ENCODE measurements at regions not wholly inside any gene's neighbourhood (a gene's known extent, or its start where the extent isn't known, plus 50 kb on each side); places are given as distances from the start of the nearest gene placed in this dataset.

DNA sequence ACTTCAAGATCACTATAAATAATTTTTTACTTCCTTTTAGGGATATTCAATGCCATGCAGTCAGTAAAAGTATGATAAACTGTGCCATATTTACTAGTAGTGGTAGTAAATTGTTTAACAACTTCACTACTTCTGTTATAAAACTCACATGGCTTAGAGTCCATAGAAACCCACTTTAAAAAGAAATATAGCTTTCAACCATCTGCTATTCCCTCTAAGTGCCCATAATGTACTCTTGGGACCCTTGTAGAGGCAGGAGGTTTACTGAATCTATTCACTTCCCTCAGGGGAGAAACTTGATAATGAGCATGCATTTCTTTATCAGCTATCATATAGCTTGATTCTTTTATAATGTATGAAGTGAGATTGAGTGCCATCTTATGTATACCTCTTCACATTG lies 1448.4 kb upstream of the ALCAM start:
- no peak for FAIRE-seq
- DNase-seq (ENCODE audit: low spot score in 2 of 2), result no peak

DNA sequence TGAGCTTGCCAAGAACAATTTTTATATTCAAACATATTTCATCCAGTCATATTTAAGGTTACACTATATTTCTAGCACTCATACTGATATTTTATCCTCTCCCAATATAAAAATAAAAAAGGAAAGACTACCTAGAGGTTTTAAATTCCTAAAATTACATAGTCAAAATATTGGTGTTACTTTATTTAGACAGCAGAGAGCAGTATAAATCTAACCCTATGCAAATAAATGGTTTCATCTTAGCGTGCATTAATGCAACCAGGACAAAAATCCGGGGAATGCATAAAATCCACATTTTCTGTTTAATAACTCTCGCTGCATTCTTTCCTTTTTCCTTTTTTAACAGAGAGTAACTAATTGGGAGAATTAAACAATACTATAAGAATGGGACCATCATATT lies 1447.4 kb upstream of the ALCAM start:
- DNase-seq (ENCODE audit: low spot score in 2 of 2) (no peak), FAIRE-seq (no peak)

DNA sequence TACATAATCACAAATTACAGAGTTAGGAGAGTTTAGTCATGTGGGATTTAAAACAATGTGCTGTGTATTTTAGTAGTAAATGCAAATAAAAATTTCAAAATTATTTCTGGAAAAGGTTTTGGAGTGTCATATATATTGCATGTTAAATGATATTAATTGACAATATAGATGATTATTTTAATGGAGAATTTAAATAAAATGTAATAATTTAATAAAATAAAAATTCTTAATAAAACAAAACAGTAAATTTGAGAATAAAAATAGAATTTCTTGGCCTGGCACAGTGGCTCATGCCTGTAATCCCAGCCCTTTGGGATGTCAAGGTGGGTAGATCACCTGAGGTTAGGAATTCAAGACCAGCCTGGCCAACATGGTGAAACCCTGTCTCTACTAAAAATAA lies 1442.8 kb upstream of the ALCAM start:
- FAIRE-seq (no peak), DNase-seq (ENCODE audit: low spot score in 2 of 2) (no peak)

DNA sequence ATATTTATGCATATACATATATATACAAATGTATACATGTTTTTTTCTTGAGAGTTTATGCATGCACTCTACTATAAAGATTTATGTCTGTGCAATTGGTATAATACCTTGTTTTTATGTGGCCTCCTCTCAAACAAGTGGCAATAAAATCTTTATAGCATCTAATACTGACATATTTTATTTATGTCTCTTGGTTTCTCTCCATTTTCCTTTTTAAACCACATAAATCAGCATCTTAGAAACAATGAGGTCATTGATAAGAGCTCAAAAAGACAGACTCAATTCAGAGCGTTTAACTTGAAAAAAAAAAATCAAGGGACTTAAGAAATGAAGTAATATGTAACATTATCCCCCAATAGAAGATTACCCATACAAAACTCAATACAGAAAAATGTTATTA lies 1442.2 kb upstream of the ALCAM start:
- no peak for FAIRE-seq
- no peak for DNase-seq (ENCODE audit: low spot score in 2 of 2)

DNA sequence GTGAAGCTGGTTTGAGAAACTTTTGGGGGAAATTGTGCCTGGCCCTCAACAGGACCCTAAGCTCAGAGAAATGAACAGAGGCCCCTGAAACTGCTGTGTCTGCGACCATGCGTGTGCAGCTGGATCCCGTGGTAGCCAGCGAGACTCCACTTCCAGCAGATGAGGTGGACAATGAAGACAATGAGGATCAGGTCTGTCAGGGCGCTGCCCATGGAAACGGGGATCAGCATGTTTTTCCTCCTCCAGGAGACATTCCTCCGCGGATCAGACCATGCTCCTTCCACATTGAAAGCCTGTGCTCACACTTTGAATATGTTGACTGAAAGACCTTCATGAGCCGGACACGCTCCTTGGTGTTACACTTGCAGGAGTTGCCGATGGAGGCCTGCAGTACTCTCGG lies 1439.8 kb upstream of the ALCAM start:
- no peak for DNase-seq (ENCODE audit: low spot score in 2 of 2)
- no peak for FAIRE-seq

DNA sequence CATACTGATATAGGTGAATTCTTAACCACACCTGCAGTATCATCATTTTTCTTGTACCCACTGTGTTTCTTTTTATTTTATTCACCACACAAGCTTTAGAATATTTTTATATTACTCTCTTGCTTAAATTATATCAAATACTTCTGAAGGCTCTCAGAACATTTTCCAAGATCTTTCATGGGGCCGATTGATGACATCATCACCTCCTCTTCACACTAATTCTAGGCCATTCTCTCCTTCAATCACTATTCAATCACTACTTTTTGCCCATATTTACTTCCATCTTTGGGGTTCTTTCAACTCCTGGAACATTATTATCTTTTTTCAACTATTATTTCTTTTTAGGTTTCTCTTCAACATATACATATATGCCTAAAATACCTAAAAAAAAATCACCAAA lies 1438.8 kb upstream of the ALCAM start:
- no peak for DNase-seq (ENCODE audit: low spot score in 2 of 2)
- FAIRE-seq, result no peak

DNA sequence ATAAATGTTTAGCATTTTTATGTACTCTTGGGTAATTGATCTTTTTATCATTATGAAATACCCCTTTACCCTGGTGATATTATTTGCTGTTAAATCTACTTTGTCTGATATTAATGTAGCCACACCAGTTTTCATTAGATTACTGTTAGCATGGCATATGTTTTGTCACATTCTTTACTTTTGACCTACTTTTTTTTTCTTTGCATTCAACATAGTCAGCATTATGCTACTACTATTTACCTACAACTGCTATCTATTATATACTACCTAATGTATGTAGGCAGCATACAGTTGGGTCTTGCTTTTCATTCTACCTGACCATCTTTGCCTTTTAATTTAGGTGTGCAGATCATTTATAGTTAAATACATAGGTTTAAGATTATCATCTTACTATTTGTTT lies 1429.6 kb upstream of the ALCAM start:
- DNase-seq (ENCODE audit: low spot score in 2 of 2), result no peak
- FAIRE-seq, result no peak

DNA sequence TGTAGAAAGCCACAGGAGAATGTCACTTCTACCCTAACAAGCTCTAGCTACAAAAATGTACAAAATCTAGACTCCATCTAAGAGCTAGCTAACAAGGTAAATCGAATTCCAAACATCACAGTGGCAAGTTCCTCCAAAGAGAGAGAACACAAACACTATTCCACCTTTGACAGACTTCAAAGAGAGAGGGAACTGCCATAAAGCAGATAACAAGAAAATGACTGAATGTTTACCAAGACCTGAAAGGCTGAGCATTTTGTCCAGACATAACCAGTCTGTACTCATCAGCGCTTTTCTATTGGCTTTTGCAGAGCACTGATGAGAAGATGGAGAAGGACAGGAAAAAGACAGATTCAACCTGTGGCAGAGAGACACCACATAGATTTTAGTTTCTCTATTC lies 1419.6 kb upstream of the ALCAM start:
- DNase-seq (ENCODE audit: low spot score in 2 of 2) (no peak), FAIRE-seq (no peak)

DNA sequence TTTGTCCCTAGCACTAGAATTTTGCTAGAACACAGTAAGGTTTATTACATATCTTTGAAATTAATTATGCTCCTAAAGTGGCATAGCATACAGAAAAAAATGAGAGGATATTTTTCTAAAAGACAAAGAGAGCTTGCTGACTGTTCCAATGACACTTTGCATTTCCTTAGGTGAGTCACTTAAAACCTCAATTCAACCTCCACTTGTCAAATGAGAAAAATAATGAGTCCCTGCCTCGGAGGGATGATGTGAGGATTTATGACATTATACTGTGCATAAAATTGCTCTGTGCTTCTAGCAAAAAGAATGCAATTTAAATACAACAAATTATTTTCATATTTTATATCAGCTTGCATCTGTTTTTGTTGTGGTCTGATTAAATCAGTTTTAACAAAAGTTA lies 1417.0 kb upstream of the ALCAM start:
- no peak for DNase-seq (ENCODE audit: low spot score in 2 of 2)
- no peak for FAIRE-seq

DNA sequence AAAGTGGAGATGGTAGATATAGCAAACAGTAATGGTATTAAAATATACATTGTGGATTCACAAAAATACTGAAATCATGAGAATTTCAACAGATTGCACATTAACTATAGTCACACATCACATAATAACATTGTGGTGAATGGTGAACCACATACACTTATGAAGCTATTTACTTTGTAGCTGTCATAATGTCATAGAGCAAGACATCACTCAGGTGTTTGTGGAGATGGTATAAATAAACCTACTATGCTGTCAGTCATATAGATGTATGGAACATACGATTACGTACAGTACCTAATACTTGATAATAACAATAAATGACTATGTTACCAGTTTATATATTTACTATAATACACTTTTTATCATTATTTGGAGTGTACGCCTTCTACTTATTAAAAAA lies 1416.0 kb upstream of the ALCAM start:
- no peak for FAIRE-seq
- no peak for DNase-seq (ENCODE audit: low spot score in 2 of 2)

DNA sequence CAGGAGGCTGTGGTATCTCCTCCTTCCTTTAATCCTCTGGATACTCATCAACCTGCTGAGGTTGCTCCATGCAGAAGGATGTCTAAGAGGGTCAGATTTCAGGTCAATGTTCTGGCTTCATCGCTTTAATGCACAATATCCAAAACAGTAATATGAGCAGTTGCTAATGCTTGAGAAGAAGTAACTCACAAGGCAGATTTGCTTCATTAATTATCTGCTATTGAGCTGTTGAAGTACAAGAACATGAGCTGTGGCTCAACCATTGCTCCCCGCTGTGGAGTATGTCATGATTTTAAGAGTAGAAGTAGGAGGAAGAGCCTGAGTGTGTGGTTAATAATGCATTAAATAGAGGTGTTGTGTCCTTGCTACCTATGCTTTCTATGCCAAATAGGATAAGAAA lies 1412.9 kb upstream of the ALCAM start:
- FAIRE-seq, result no peak

DNA sequence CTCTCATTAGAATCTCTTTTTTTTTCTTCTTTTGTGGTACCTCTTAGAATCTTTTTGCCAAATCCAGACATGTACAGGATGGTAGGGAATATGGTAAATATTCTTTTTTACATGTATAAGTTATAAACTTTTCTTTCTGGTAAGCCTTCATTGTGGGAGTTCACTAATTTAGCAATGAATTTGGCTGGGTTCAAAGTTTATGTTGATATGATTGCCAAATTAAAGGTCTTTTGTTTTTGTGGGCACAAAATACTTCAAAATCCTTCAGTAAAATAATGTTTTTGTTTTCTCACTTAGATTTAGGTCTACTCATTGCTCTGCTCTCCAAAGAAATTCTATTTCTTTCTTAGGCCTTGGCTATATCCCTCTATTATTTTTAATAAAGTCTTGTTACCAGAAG lies 1405.9 kb upstream of the ALCAM start:
- DNase-seq (ENCODE audit: low spot score in 2 of 2) (no peak), FAIRE-seq (no peak)

More for the DNA sequence above, 1412.9 kb upstream of the ALCAM start:
- no peak for DNase-seq (ENCODE audit: low spot score in 2 of 2)

DNA sequence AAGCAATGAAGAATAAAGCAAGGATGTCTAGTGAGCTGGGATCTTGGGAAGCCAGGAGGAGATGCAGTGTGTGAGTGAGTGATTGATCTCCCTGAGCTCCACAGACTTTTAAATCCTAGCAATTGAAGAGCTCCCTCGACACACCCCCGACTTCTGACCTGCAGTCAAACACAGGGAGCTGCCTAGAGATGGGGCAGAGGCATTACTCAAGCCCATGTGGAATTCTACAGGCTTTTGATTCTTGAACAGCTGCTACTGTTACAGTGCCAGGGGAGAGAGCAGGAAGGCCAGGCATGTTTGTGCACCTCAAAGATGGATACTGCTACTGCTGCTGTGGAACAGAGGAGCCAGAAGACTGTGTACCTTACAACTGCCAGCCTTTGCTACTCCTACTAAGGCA lies 1403.1 kb upstream of the ALCAM start:
- FAIRE-seq (no peak), DNase-seq (ENCODE audit: low spot score in 2 of 2) (no peak)

DNA sequence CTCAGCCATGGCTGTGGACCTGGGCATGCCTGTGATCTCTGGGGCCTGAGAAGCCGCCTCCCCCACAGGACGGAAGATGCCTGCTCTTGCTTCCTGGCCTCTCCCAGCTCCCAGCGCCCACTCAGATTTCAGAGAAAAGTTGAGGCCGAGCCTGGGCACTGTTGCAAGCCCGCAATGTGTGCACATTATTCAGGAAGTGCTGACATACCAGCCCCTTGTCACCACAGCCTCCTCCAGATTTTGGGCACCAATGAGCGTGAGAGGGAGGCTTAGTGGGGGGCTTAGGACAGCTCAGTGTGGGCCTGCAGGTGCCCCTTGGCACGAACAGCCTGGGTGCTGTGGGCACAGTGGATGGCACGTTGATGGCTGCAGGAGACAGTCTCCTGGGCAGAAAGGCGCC lies 1400.9 kb upstream of the ALCAM start:
- DNase-seq (ENCODE audit: low spot score in 2 of 2) (no peak), FAIRE-seq (no peak)

DNA sequence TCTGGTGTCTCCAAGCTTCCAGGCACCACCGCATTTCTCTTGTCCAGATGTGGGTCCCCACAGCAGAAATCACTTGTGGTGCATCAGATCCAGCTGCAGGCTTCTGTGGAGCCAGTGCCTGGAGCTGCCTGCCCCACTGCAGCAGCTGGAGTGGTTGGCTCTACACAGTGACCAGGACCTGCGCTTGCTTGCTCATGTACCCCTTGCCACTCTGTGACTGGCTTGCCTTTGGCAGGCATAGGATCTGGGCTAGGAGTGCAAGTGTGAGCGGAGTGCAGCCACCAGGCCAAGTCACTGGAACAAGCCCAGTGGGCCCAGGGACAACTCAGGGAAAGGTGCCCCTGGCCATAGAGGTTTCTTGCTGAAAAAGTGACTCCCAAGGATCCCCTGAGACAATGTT lies 1400.0 kb upstream of the ALCAM start:
- FAIRE-seq, result no peak
- DNase-seq (ENCODE audit: low spot score in 2 of 2), result no peak

DNA sequence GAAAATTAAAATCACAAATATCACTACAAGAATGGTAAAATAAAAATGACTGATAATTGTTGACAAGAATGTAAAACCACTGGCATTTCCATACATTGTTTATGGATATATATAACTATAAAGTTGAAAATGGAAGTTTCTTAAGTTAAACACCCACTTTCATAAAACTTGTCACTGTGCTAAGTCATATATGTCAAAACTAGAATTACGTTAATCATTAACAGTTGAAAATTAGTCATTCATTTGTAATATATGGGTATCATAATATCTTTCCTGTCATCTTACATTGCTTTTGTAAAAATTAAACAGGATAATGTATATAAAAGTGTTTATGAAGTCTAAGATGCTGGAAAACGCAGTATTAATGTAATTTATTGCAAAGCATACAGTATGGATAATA lies 1398.6 kb upstream of the ALCAM start:
- no peak for DNase-seq (ENCODE audit: low spot score in 2 of 2)
- no peak for FAIRE-seq

DNA sequence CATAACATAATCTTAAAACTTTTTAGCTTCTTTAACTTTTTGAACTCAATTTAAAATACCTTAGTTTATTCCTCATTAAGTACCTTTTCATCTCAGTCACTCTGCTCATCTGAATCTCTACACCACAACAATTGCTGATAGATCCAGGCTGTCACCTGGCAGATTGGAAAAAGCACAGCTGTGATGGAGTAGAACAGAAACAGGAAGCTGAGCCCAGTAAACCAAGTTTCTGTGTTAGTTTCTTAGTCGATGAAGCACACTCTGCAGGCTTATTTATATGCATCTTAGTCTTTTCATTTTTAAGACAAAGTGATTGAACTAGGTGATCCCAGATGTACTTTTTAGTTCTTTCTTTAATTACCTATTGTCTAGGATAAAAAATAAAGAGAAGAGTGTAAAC lies 1398.0 kb upstream of the ALCAM start:
- no peak for DNase-seq (ENCODE audit: low spot score in 2 of 2)
- FAIRE-seq, result no peak

DNA sequence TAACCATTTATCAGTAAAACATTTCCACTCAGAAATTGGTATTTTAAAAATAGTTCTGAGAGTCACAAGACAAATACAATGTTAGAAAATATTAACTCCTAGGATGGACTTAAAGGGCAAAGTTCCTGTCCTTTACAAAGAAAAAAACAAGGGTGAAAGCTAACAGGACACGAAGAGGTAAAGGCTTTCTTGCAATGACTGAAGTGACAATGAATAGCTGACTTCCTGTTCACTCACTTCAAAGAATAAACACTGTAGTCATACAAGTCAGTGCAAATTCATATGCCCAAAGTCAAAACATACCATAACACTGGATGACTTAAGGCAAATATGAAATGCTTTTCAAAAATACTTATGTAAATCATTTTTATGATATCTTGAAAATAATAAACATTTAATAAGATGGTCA lies 1389.8 kb upstream of the ALCAM start:
- DNase-seq (ENCODE audit: low spot score in 2 of 2) (no peak), FAIRE-seq (no peak)

DNA sequence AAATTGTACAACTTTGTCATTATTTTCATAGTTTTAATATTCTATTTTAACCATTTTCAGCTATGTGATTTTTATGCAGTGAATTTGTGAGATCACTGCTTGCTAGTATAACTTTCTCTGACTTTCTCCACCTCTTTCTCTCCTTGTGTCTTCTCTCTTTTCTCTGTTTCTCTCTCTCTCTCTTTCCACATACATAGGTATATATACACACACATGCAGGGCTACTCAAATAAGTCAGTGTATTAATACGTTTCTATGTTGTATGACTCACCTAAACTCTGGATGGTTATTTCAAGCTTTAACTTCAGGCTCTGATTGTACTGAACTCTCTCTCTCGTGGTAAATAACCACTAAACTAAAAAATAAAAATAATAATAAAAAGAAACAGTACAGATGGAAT lies 1389.3 kb upstream of the ALCAM start:
- no peak for FAIRE-seq
- DNase-seq (ENCODE audit: low spot score in 2 of 2), result no peak

DNA sequence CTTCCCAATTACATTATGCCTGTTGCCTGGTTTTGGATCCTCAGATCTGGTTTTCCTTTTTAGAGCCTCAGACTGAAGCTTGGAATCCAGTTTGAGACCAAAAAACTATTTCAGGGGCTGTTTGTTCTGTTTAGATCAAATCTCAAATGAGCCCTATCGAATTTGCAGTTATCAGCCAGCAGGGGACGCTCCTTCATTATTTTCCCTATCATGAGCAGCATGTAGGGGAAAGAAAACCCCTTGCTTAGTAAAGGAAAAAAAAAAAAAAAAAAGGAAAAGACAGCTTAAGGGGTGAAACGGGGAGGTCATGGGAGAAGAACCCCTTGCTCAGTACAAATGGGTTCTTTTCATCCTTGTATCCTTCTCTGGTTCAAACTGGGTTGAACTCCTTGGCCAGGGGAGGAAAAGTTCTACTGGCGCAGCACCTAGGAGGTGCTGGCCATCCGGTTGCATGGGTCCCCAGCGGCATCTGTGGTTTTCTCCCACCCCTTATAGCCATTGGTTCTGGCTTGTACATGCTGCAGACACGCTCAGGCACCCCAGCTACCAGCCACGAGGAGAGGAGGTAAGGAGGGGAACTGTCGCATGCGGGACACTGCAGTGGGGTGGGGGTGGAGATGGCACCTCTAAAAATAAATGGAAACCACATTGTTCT lies 1375.1 kb upstream of the ALCAM start:
- no peak for FAIRE-seq
- no peak for DNase-seq (ENCODE audit: low spot score in 2 of 2)

DNA sequence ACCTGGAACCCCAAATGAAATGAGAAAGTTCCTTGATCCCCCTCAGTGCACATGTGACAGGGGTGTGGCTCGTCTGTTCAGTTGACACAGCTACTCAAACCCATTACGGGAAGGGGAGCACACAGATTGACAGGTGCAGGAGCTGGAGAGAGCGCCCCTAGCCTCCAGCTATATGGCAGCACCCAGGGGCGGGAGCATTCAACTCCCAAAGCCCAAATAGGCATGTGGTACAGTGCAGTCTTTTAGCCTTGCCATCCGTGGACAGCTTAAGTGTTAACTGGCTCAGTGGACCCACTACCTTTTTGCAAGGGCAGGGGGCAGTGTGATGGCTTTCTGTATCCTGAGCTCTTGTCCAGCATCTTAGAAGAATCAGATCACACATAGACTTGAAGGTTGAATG lies 1374.2 kb upstream of the ALCAM start:
- DNase-seq (ENCODE audit: low spot score in 2 of 2), result no peak
- FAIRE-seq, result no peak

DNA sequence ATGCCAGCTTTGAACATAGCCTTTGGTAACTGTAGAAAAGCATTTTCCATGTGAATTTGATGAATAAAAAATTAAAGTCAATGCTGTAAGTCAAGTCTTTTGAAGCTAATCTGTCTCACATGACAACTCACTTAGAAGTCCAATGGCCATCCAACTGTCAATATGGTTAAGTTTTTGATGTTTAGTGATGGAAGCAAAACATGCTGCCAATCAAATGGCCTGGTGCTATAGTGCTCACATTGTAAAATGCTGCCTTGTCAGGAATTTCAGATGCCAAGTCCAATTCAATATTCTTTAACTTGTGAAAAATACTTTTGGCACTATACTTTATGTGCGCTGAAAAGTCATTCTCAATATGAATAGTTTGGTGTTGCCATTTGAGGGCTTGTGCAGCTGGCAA lies 1361.8 kb upstream of the ALCAM start:
- FAIRE-seq, result no peak

DNA sequence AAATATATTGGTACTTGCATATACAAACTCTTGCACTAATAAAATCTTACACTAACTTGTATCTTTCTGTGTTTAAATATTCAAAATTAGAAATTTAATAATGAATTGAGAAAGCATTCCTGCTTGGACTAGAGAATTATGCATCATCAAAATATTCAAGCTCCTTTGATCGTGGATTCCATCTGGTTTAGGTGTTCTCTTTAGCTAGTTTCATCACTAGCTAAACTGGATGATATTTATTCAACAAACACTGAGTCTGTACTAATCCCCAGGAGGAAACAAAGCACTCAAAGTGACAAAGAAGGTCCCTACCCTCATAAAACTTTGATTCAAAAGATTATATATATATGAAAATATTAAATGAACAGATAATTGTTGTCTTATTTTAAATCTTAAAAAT lies 1360.9 kb upstream of the ALCAM start:
- DNase-seq (ENCODE audit: low spot score in 2 of 2) (no peak), FAIRE-seq (no peak)

More for the DNA sequence above, 1361.8 kb upstream of the ALCAM start:
- DNase-seq (ENCODE audit: low spot score in 2 of 2), result no peak
